Spinal cord (tissue), 9 donors: ENCODE measurements at regions not wholly inside any gene's neighbourhood (a gene's known extent, or its start where the extent isn't known, plus 50 kb on each side); places are given as distances from the start of the nearest gene placed in this dataset.

ENCODE experiments used
- DNase-seq, 6 donors: peaks; one replicate each; pipeline versions ENCODE4 v3.0.0 to v3.0.0-alpha.2; 2013 to 2015; ENCODE audit warnings: low spot score in 6 of 6, low read depth in 4 of 6
- H3K27ac ChIP-seq: one replicate; pipeline ENCODE4 v1.5.1; 2013; ENCODE audit warnings: low read depth, low read length, control low read depth
- H3K27me3 ChIP-seq: one replicate; pipeline ENCODE4 v1.6.1; 2013; ENCODE audit warnings: low read length; ENCODE audit not compliant: control insufficient read depth, insufficient read depth
- H3K36me3 ChIP-seq: one replicate; pipeline ENCODE4 v1.6.1; 2013; ENCODE audit warnings: low read length; ENCODE audit not compliant: control insufficient read depth, insufficient read depth
- H3K4me1 ChIP-seq: one replicate; pipeline ENCODE4 v1.6.1; 2013; ENCODE audit warnings: low read length; ENCODE audit not compliant: control insufficient read depth, insufficient read depth
- H3K4me3 ChIP-seq: one replicate; pipeline ENCODE4 v1.5.1; 2013; ENCODE audit warnings: low read depth, low read length, control low read depth
- H3K9me3 ChIP-seq: one replicate; pipeline ENCODE4 v1.6.1; 2013; ENCODE audit warnings: low read length; ENCODE audit not compliant: control insufficient read depth, insufficient read depth
- WGBS: methylation state at CpG from one replicate; pipeline ENCODE4 v1.1.5; 2013; ENCODE audit warnings: missing lambda C conversion rate; ENCODE audit not compliant: insufficient coverage; 5-methylcytosine and 5-hydroxymethylcytosine counted together
- donor health status: healthy.

- WGBS = 95% methylated on average over 34 of the region's 37 CpGs
- DNase-seq = no peak
- no peaks in the 10 kb centered on the region for H3K9me3 ChIP-seq
- no peak overlapping the region for H3K4me3 ChIP-seq
- H3K27ac ChIP-seq = no peak overlapping the region
- H3K27me3 ChIP-seq = peaks cover 31% of the 10 kb centered on the region
- no peaks in the 10 kb centered on the region for H3K4me1 ChIP-seq
- no peaks in the 10 kb centered on the region for H3K36me3 ChIP-seq
These were observed 97.6 kb upstream of the NKX1-1 start for GRCh38 chr4:1503583-1504471.

GRCh38 chr4:1502976-1503375 is 96.7 kb upstream of the NKX1-1 start:
- WGBS = 69% methylated on average over 16 of the region's 16 CpGs
- Histone ChIP-seq H3K27ac (no peak overlapping the region), H3K4me3 (no peak overlapping the region), H3K4me1 (no peaks in the 10 kb centered on the region), H3K27me3 (peaks cover 23% of the 10 kb centered on the region), H3K9me3 (no peaks in the 10 kb centered on the region), H3K36me3 (no peaks in the 10 kb centered on the region)
- no peak for DNase-seq

GRCh38 chr4:1502501-1502886 is 96.3 kb upstream of the NKX1-1 start:
- H3K9me3 ChIP-seq = no peaks in the 10 kb centered on the region
- H3K27ac ChIP-seq = no peak overlapping the region
- H3K36me3 ChIP-seq = no peaks in the 10 kb centered on the region
- no peaks in the 10 kb centered on the region for H3K4me1 ChIP-seq
- no peak overlapping the region for H3K4me3 ChIP-seq
- 85% methylated on average over 16 of the region's 16 CpGs for WGBS
- peaks cover 19% of the 10 kb centered on the region for H3K27me3 ChIP-seq
- no peak for DNase-seq

- peak in 1 of 6 donors; percentile 21 for DNase-seq
- H3K27ac ChIP-seq = no peak overlapping the region
- H3K4me1 ChIP-seq = no peaks in the 10 kb centered on the region
- H3K4me3 ChIP-seq = no peak overlapping the region
- WGBS = 62% methylated on average over 17 of the region's 23 CpGs
- peaks cover 16% of the 10 kb centered on the region for H3K27me3 ChIP-seq
- no peaks in the 10 kb centered on the region for H3K36me3 ChIP-seq
- no peaks in the 10 kb centered on the region for H3K9me3 ChIP-seq
These were observed 95.7 kb upstream of the NKX1-1 start for GRCh38 chr4:1501754-1502500.

GRCh38 chr4:1500966-1501753 is 94.9 kb upstream of the NKX1-1 start:
- H3K9me3 ChIP-seq = no peaks in the 10 kb centered on the region
- no peak for DNase-seq
- 84% methylated on average over 12 of the region's 15 CpGs for WGBS
- peaks cover 15% of the 10 kb centered on the region for H3K27me3 ChIP-seq
- no peak overlapping the region for H3K4me3 ChIP-seq
- H3K36me3 ChIP-seq = no peaks in the 10 kb centered on the region
- H3K4me1 ChIP-seq = no peaks in the 10 kb centered on the region
- no peak overlapping the region for H3K27ac ChIP-seq

- no peak overlapping the region for H3K4me3 ChIP-seq
- WGBS = 95% methylated on average over 18 of the region's 18 CpGs
- no peaks in the 10 kb centered on the region for H3K36me3 ChIP-seq
- H3K27me3 ChIP-seq = peaks cover 8% of the 10 kb centered on the region
- DNase-seq = no peak
- H3K27ac ChIP-seq = no peak overlapping the region
- no peaks in the 10 kb centered on the region for H3K4me1 ChIP-seq
- no peaks in the 10 kb centered on the region for H3K9me3 ChIP-seq
These were observed 94.2 kb upstream of the NKX1-1 start for GRCh38 chr4:1500231-1500965.

- Histone ChIP-seq H3K27me3 (peaks cover 2% of the 10 kb centered on the region), H3K36me3 (no peaks in the 10 kb centered on the region), H3K4me3 (no peak overlapping the region), H3K27ac (no peak overlapping the region), H3K9me3 (no peaks in the 10 kb centered on the region), H3K4me1 (no peaks in the 10 kb centered on the region)
- WGBS = 84% methylated on average over 7 of the region's 7 CpGs
- no peak for DNase-seq
These were observed 93.2 kb upstream of the NKX1-1 start for GRCh38 chr4:1499465-1499864.

GRCh38 chr4:1497189-1497801 is 91.1 kb upstream of the NKX1-1 start:
- H3K36me3 ChIP-seq = no peaks in the 10 kb centered on the region
- DNase-seq = no peak
- peaks cover 6% of the 10 kb centered on the region for H3K4me1 ChIP-seq
- H3K27ac ChIP-seq = no peak overlapping the region
- H3K4me3 ChIP-seq = no peak overlapping the region
- peaks cover 2% of the 10 kb centered on the region for H3K27me3 ChIP-seq
- H3K9me3 ChIP-seq = no peaks in the 10 kb centered on the region
- WGBS = 75% methylated on average over 6 of the region's 7 CpGs
